Neuronal stem cell (in vitro differentiated cells): ENCODE measurements at regions not wholly inside any gene's neighbourhood (a gene's known extent, or its start where the extent isn't known, plus 50 kb on each side); places are given as distances from the start of the nearest gene placed in this dataset.

Source experiments
- DNase-seq: peaks from one replicate; pipeline ENCODE4 v3.0.0-alpha.2; 2013; ENCODE audit warnings: low spot score
- H2AFZ ChIP-seq: one replicate; pipeline ENCODE4 v1.6.1; 2013; ENCODE audit warnings: mild to moderate bottlenecking, low read length, inconsistent platforms
- H2AK5ac ChIP-seq: 2 replicates; pipeline ENCODE4 v1.6.1; 2013; ENCODE audit warnings: low read depth, mild to moderate bottlenecking, inconsistent platforms, low read length, moderate library complexity, mixed read lengths
- H2BK120ac ChIP-seq: 2 replicates; pipeline ENCODE4 v1.6.1; 2013; ENCODE audit warnings: low read depth, mild to moderate bottlenecking, inconsistent platforms, low read length, moderate library complexity, mixed read lengths
- H2BK12ac ChIP-seq: one replicate; pipeline ENCODE4 v1.6.1; 2013; ENCODE audit warnings: low read length, inconsistent platforms
- H2BK15ac ChIP-seq: 2 replicates; pipeline ENCODE4 v1.6.1; 2013; ENCODE audit warnings: mild to moderate bottlenecking, low read length, inconsistent platforms, mixed read lengths
- H2BK5ac ChIP-seq: one replicate; pipeline ENCODE4 v1.6.1; 2013; ENCODE audit warnings: inconsistent platforms, mild to moderate bottlenecking, low read length, moderate library complexity
- H3K14ac ChIP-seq: one replicate; pipeline ENCODE4 v1.6.1; 2013; ENCODE audit warnings: low read length, inconsistent platforms
- H3K18ac ChIP-seq: 2 replicates; pipeline ENCODE4 v1.6.1; 2013; ENCODE audit warnings: low read length, inconsistent platforms
- H3K23ac ChIP-seq: 2 replicates; pipeline ENCODE4 v1.6.1; 2013; ENCODE audit warnings: low read depth, mild to moderate bottlenecking, mixed read lengths, low read length, inconsistent platforms; ENCODE audit not compliant: poor library complexity
- H3K27ac ChIP-seq: replicated peaks from 3 replicates; pipeline ENCODE4 v1.5.1; 2013; ENCODE audit warnings: low read length, inconsistent platforms
- H3K27me3 ChIP-seq, 3 experiments: 2 replicates each; pipeline ENCODE4 v1.6.1; 2013; ENCODE audit warnings: low read length in 3 of 3, mild to moderate bottlenecking in 2 of 3, inconsistent platforms in 1 of 3, low read depth in 1 of 3, mixed read lengths in 1 of 3, moderate library complexity in 1 of 3; ENCODE audit not compliant: control insufficient read depth in 3 of 3, insufficient read depth in 3 of 3
- H3K36me3 ChIP-seq, 2 donors: replicated peaks in 1 of 2; 2 replicates each; pipeline ENCODE4 v1.6.1; 2013; ENCODE audit warnings: low read length in 2 of 2; ENCODE audit not compliant: control insufficient read depth in 2 of 2, insufficient read depth in 2 of 2
- H3K4ac ChIP-seq: 2 replicates; pipeline ENCODE4 v1.6.1; 2013; ENCODE audit warnings: inconsistent platforms, mild to moderate bottlenecking, low read length, moderate library complexity
- H3K4me1 ChIP-seq, 2 donors: 1 replicate in 1 of 2; 2 replicates in 1 of 2; pipeline ENCODE4 v1.6.1; 2013; ENCODE audit warnings: low read length in 2 of 2, low read depth in 1 of 2; ENCODE audit not compliant: control insufficient read depth in 2 of 2, insufficient read depth in 1 of 2
- H3K4me2 ChIP-seq: one replicate; pipeline ENCODE4 v1.6.1; 2013; ENCODE audit warnings: mild to moderate bottlenecking, low read length, inconsistent platforms; ENCODE audit not compliant: insufficient read depth, poor library complexity, severe bottlenecking
- H3K4me3 ChIP-seq, 2 donors: 2 replicates each; pipeline ENCODE4 v1.5.1; 2013; ENCODE audit warnings: low read length in 2 of 2, mild to moderate bottlenecking in 2 of 2, inconsistent platforms in 1 of 2, moderate library complexity in 1 of 2
- H3K79me1 ChIP-seq: one replicate; pipeline ENCODE4 v1.6.1; 2013; ENCODE audit warnings: low read depth, mild to moderate bottlenecking, inconsistent platforms, low read length, moderate library complexity
- H3K9ac ChIP-seq: one replicate; pipeline ENCODE4 v1.6.1; 2013; ENCODE audit warnings: mild to moderate bottlenecking, low read depth, low read length, inconsistent platforms; ENCODE audit not compliant: poor library complexity
- H3K9me3 ChIP-seq, 2 donors: replicated peaks in 1 of 2; 2 replicates each; pipeline versions ENCODE3 to v1.6.1; 2013; ENCODE audit warnings: low read length in 2 of 2, mild to moderate bottlenecking in 2 of 2, inconsistent platforms in 1 of 2, low read depth in 1 of 2, mixed read lengths in 1 of 2, moderate library complexity in 1 of 2; ENCODE audit not compliant: control insufficient read depth in 2 of 2, insufficient read depth in 1 of 2
- H4K8ac ChIP-seq: one replicate; pipeline ENCODE4 v1.6.1; 2013; ENCODE audit warnings: low read depth, mild to moderate bottlenecking, inconsistent platforms, low read length, moderate library complexity
- H4K91ac ChIP-seq: one replicate; pipeline ENCODE4 v1.6.1; 2013; ENCODE audit warnings: low read length, low read depth, mild to moderate bottlenecking, inconsistent platforms; ENCODE audit not compliant: poor library complexity
- WGBS, 2 donors: extraction: QIAGEN DNeasy Blood & Tissue Kit; methylation state at CpG; one replicate each; pipeline ENCODE4 v1.1.7; 2013; ENCODE audit warnings: missing lambda C conversion rate in 2 of 2, mixed read lengths in 1 of 2; ENCODE audit not compliant: insufficient read length in 2 of 2, insufficient replicate concordance in 1 of 2; ENCODE audit errors: extremely low coverage in 2 of 2; 5-methylcytosine and 5-hydroxymethylcytosine counted together

DNA sequence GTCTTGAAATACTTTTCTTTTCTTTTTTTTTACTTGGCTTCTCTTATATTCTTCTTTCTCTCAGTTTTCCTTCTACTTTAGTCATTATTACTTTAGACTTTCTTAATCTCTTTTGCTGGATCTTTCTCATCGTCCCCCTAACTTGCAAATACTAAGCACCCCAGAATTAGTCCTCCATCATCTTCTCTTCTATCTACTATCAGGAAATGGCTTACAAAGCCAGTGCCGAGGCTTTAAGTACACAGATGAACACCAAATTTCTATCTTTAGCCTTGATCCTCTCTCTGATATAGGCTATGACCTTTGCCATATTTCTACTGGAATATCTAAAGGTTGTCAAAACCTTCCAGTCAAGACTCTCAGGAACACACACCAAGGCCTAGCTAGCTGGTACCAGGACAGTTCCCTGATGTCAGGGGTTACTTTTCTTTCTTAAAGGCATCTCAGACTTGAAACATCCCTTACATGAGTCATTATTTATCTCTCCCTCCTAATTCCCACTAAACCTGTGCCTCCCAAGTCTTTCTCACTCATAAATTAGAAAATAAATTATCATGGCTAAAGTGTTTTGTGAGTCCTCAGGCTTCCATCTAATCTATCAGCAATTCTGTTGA, 278.6 kb upstream of the TCF21 start:
- no peak overlapping the region for H3K27ac ChIP-seq
- H2BK120ac ChIP-seq = no peak overlapping the region

DNA sequence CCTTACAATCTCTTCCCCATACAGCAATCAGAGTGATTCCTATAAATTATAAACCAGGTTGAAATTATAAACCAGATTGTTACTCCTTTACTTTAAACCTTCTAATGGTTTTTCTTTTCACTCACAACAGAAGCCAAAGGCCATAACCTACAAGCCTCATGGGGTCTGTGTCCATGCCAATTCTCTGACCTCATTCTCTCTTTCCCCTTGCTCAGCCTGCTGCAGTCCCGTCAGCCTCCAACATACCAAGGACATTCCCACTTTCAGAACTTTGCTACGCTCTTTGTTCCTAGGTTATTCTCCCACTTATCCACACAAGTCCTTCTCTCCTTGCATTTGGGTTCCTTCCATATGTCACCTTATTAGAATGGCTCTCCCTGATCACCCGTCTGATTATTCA, 277.9 kb upstream of the TCF21 start:
- DNase-seq = no peak
- Histone ChIP-seq H3K23ac (no peak overlapping the region), H3K4me3 (no peak overlapping the region), H3K9me3 (no peaks in the 10 kb centered on the region), H2BK5ac (no peak overlapping the region), H2AK5ac (no peak overlapping the region), H3K36me3 (no peaks in the 10 kb centered on the region), H2BK120ac (no peak overlapping the region), H4K91ac (no peak overlapping the region), H3K4me2 (no peak overlapping the region), H3K4ac (no peak overlapping the region), H3K18ac (no peak overlapping the region), H3K4me1 (peaks cover 0 to 4% of the 10 kb centered on the region in 2 donors), H2BK12ac (no peak overlapping the region), H4K8ac (no peak overlapping the region), H3K14ac (no peak overlapping the region), H2BK15ac (no peak overlapping the region), H3K27me3 (no peaks in the 10 kb centered on the region), H3K27ac (no peak overlapping the region), H2AFZ (no peak overlapping the region), H3K9ac (no peak overlapping the region), H3K79me1 (no peaks in the 10 kb centered on the region)
- WGBS, 2 donors = no CpG with 5 or more reads among the region's 3 CpGs

More for the DNA sequence above, 278.6 kb upstream of the TCF21 start:
- H3K4me3 ChIP-seq = no peak overlapping the region
- WGBS, 2 donors = no CpG with 5 or more reads among the region's 2 CpGs
- no peaks in the 10 kb centered on the region for H3K27me3 ChIP-seq
- no peak overlapping the region for H3K14ac ChIP-seq
- no peaks in the 10 kb centered on the region for H3K79me1 ChIP-seq
- no peak overlapping the region for H3K9ac ChIP-seq
- H4K8ac ChIP-seq = no peak overlapping the region
- H2AFZ ChIP-seq = no peak overlapping the region
- H4K91ac ChIP-seq = no peak overlapping the region
- no peak overlapping the region for H2BK5ac ChIP-seq
- H3K4me1 ChIP-seq = peaks cover 0 to 4% of the 10 kb centered on the region in 2 donors
- no peaks in the 10 kb centered on the region for H3K9me3 ChIP-seq
- H2AK5ac ChIP-seq = no peak overlapping the region
- H3K23ac ChIP-seq = no peak overlapping the region
- H3K4ac ChIP-seq = no peak overlapping the region
- no peaks in the 10 kb centered on the region for H3K36me3 ChIP-seq
- no peak overlapping the region for H2BK15ac ChIP-seq
- no peak for DNase-seq
- no peak overlapping the region for H3K4me2 ChIP-seq
- no peak overlapping the region for H3K18ac ChIP-seq
- H2BK12ac ChIP-seq = no peak overlapping the region

DNA sequence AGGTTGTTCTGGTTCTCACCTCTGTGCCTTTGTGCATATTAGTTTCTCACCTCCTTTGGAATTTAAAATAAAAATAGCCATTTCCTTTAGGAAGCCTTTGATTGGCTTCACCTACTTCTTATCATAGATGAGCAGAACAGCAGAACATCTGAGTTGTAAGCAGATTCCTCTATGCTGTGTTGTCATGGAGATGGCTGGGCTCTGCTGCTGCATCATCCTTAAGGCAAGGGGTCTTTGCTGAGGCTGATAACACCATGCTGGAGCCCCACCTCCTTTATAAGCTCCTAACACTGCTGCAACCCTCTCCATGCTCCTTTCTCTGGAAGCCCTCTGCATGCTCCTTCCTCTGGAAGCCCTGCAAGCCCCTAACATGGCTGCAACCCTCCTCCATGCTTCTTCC, 276.5 kb upstream of the TCF21 start:
- Histone ChIP-seq H3K18ac (peak overlapping the region; percentile 46), H3K4me2 (no peak overlapping the region), H3K9me3 (no peaks in the 10 kb centered on the region), H3K4me1 (peaks cover 0 to 4% of the 10 kb centered on the region in 2 donors), H3K79me1 (no peaks in the 10 kb centered on the region), H3K23ac (no peak overlapping the region), H4K8ac (no peak overlapping the region), H3K36me3 (no peaks in the 10 kb centered on the region), H3K14ac (no peak overlapping the region), H3K27ac (no peak overlapping the region), H2BK15ac (no peak overlapping the region), H2BK120ac (no peak overlapping the region), H3K9ac (no peak overlapping the region), H2BK12ac (no peak overlapping the region), H3K4me3 (no peak overlapping the region), H2BK5ac (no peak overlapping the region), H4K91ac (no peak overlapping the region), H2AFZ (no peak overlapping the region), H3K4ac (no peak overlapping the region), H3K27me3 (no peaks in the 10 kb centered on the region), H2AK5ac (peak overlapping the region; percentile 49)
- DNase-seq = no peak

DNA sequence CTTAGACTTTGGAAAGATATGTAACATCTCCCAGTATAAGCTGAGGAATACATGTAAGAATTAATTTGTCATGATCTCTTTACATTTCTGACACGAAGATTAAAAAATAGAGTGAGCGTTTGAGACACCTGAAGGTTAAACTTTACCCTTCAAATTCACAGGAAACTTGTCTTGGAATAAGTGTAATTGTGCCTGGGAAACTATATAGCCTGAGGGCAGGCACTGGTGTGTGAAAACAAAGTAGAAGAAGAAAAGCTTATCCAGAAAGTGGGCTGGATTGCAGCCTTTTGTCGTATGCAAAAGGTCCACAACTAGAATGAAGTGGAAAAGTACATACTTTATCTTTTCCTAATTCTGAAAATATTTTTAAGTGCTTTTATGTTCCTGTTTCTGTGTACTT, 275.7 kb upstream of the TCF21 start:
- no peak overlapping the region for H3K9ac ChIP-seq
- no peak overlapping the region for H4K8ac ChIP-seq
- no peak overlapping the region for H3K4ac ChIP-seq
- H3K4me1 ChIP-seq = peaks cover 0 to 4% of the 10 kb centered on the region in 2 donors
- no peak overlapping the region for H2BK120ac ChIP-seq
- no peak overlapping the region for H3K18ac ChIP-seq
- WGBS, 2 donors = no CpG with 5 or more reads among the region's 3 CpGs
- no peak overlapping the region for H2BK5ac ChIP-seq
- no peaks in the 10 kb centered on the region for H3K36me3 ChIP-seq
- no peak overlapping the region for H2BK12ac ChIP-seq
- no peak for DNase-seq
- H2AFZ ChIP-seq = no peak overlapping the region
- H3K9me3 ChIP-seq = no peaks in the 10 kb centered on the region
- H3K4me2 ChIP-seq = no peak overlapping the region
- H3K23ac ChIP-seq = no peak overlapping the region
- no peaks in the 10 kb centered on the region for H3K79me1 ChIP-seq
- no peak overlapping the region for H3K4me3 ChIP-seq
- H2BK15ac ChIP-seq = no peak overlapping the region
- no peak overlapping the region for H3K27ac ChIP-seq
- H3K14ac ChIP-seq = no peak overlapping the region
- no peak overlapping the region for H4K91ac ChIP-seq
- no peaks in the 10 kb centered on the region for H3K27me3 ChIP-seq
- no peak overlapping the region for H2AK5ac ChIP-seq
